ENCODE measurements at regions not wholly inside any gene's neighbourhood (a gene's known extent, or its start where the extent isn't known, plus 50 kb on each side); places are given as distances from the start of the nearest gene placed in this dataset.
"Not testable (repeated sequence)": the region's sequence is repeated elsewhere in the genome, so short reads cannot be mapped to it uniquely, and the experiment has no call there.

GRCh38 chr9:65566018-65566417 is 109.7 kb upstream of the ZNG1E start:
- not testable (repeated sequence) for DNase-seq

- not testable (repeated sequence) for DNase-seq
Observed at GRCh38 chr9:65519018-65519417, 156.7 kb upstream of the ZNG1E start.

- not testable (repeated sequence) for DNase-seq
Observed at GRCh38 chr9:65514465-65514864, 161.3 kb upstream of the ZNG1E start.

GRCh38 chr9:65507897-65508296 is 167.8 kb upstream of the ZNG1E start:
- not testable (repeated sequence) for DNase-seq

GRCh38 chr9:65504686-65505085 is 171.0 kb upstream of the ZNG1E start:
- not testable (repeated sequence) for DNase-seq

GRCh38 chr9:65503696-65504095 is 172.0 kb upstream of the ZNG1E start:
- DNase-seq, result not testable (repeated sequence)

GRCh38 chr9:65482890-65483289 is 192.8 kb upstream of the ZNG1E start:
- DNase-seq, result not testable (repeated sequence)

GRCh38 chr9:65481291-65481690 is 194.4 kb upstream of the ZNG1E start:
- not testable (repeated sequence) for DNase-seq

GRCh38 chr9:65474891-65475290 is 189.9 kb upstream of the FOXD4L5 start:
- DNase-seq, result not testable (repeated sequence)

GRCh38 chr9:65473059-65473822 is 188.2 kb upstream of the FOXD4L5 start:
- DNase-seq, result not testable (repeated sequence)

- DNase-seq, result not testable (repeated sequence)
Observed at GRCh38 chr9:65471106-65471505, 186.1 kb upstream of the FOXD4L5 start.

GRCh38 chr9:65466911-65467734 is 182.1 kb upstream of the FOXD4L5 start:
- DNase-seq, result not testable (repeated sequence)

- DNase-seq, result not testable (repeated sequence)
Observed at GRCh38 chr9:65465246-65465895, 180.4 kb upstream of the FOXD4L5 start.

GRCh38 chr9:65462476-65462875 is 177.5 kb upstream of the FOXD4L5 start:
- DNase-seq, result not testable (repeated sequence)

GRCh38 chr9:65459756-65460320 is 174.8 kb upstream of the FOXD4L5 start:
- DNase-seq, result no peak

GRCh38 chr9:65458992-65459391 is 174.0 kb upstream of the FOXD4L5 start:
- DNase-seq, result no peak

- DNase-seq, result no peak
Observed at GRCh38 chr9:65458465-65458864, 173.5 kb upstream of the FOXD4L5 start.

- not testable (repeated sequence) for DNase-seq
Observed at GRCh38 chr9:65456991-65457390, 172.0 kb upstream of the FOXD4L5 start.

GRCh38 chr9:65455751-65456647 is 171.0 kb upstream of the FOXD4L5 start:
- DNase-seq, result not testable (repeated sequence)

GRCh38 chr9:65455136-65455535 is 170.1 kb upstream of the FOXD4L5 start:
- DNase-seq, result not testable (repeated sequence)

GRCh38 chr9:65454666-65455065 is 169.7 kb upstream of the FOXD4L5 start:
- not testable (repeated sequence) for DNase-seq

GRCh38 chr9:65454034-65454433 is 169.0 kb upstream of the FOXD4L5 start:
- DNase-seq, result not testable (repeated sequence)

All from CD4-positive, alpha-beta T cell treated with Interleukin-6 for 4 hours (primary cell).